OCI-LY3 (cell line): ENCODE measurements at regions not wholly inside any gene's neighbourhood (a gene's known extent, or its start where the extent isn't known, plus 50 kb on each side); places are given as distances from the start of the nearest gene placed in this dataset.

ENCODE experiments used
- H2AFZ ChIP-seq: fragments of 200-600, 300-600 bp; shearing (Covaris generic); 2 replicates; pipeline ENCODE4 v1.6.0; 2014; ENCODE audit warnings: antibody characterized with exemption, low read depth, low read length
- H3K27ac ChIP-seq: fragments of 200-600, 300-600 bp; sonication (generic); 2 replicates; pipeline ENCODE4 v1.5.1; 2014; ENCODE audit warnings: mild to moderate bottlenecking, low read length, moderate library complexity, mixed read lengths
- H3K27me3 ChIP-seq: fragments of 200-600, 300-600 bp; sonication (generic); 2 replicates; pipeline ENCODE4 v1.6.1; 2014; ENCODE audit warnings: low read depth, low read length, mixed read lengths
- H3K36me3 ChIP-seq: fragments of 200-600, 300-600 bp; sonication (generic); replicated peaks from 2 replicates; pipeline ENCODE3; 2014; ENCODE audit warnings: low read depth, low read length, mixed read lengths
- H3K4me1 ChIP-seq: fragments of 300-600, 200-600 bp; sonication (generic); 2 replicates; pipeline ENCODE4 v1.6.1; 2014; ENCODE audit warnings: low read length, mixed read lengths
- H3K4me2 ChIP-seq: fragments of 200-600, 300-600 bp; sonication (generic); 2 replicates; pipeline ENCODE4 v1.6.1; 2014; ENCODE audit warnings: low read length, mixed read lengths
- H3K4me3 ChIP-seq: fragments of 300-600, 200-600 bp; sonication (generic); 2 replicates; pipeline ENCODE4 v1.5.1; 2014; ENCODE audit warnings: antibody characterized with exemption, mild to moderate bottlenecking, low read length, moderate library complexity
- H3K79me2 ChIP-seq: fragments of 300-600, 200-600 bp; shearing (Covaris generic); 2 replicates; pipeline ENCODE4 v1.6.1; 2014; ENCODE audit warnings: mild to moderate bottlenecking, low read length, mixed read lengths
- H3K9ac ChIP-seq: fragments of 300-600, 200-600 bp; shearing (Covaris generic); 2 replicates; pipeline ENCODE4 v1.6.0; 2014; ENCODE audit warnings: mild to moderate bottlenecking, low read length, moderate library complexity
- H3K9me3 ChIP-seq: fragments of 200-600, 300-600 bp; shearing (Covaris generic); 2 replicates; pipeline ENCODE4 v1.6.1; 2014; ENCODE audit warnings: low read length, mixed read lengths; ENCODE audit not compliant: insufficient read depth
- H4K20me1 ChIP-seq: fragments of 200-600, 300-600 bp; sonication (generic); 2 replicates; pipeline ENCODE4 v1.6.1; 2016; ENCODE audit warnings: low read length, mixed read lengths; ENCODE audit not compliant: insufficient read depth
- EZH2phosphoT487 ChIP-seq: fragments of 200-600 bp; shearing (Covaris generic); IDR thresholded peaks from 2 replicates; pipeline ENCODE4 v1.6.1; 2018; ENCODE audit warnings: antibody characterized with exemption, mixed run types, low read depth
- TF ChIP-seq, protein P1 (sequence below): fragments of 200-600, 300-600 bp; sonication (generic); IDR thresholded peaks from 2 replicates; pipeline ENCODE4 v1.5.1; 2014; ENCODE audit warnings: antibody characterized with exemption, low read length, low read depth

DNA sequence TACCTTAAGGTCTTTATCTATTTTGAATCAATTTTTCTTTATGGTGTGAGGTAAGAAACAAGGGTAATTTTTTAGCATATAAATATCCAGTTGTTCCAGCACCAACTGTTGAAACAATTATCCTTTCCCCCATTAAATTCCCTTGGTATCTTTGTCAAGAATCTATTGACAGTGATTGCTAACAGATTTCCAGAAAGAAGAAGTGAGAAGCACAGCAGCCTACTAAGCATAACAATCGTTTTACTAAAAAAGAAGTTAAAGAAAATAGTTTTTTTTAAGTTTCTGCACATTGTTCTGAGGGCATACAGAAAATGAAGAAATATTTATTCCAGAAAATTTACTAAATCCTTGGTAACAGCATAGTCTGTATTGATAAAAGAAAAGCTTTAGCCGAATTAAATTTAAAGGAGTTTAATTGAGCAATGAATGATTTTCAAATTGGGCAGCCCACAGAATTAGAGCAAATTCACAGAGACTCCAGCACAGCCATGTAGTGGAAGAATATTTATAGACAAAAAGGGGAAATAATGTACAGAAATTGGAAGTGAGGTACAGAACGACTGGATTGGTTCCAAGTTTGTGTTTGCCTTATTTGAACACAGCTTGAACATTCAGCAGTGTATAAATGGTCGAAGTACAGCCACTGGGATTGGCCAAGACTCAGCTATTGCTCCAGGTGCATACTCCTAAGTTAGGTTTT lies 97.9 kb upstream of the UST start:
- Histone ChIP-seq H3K4me1 (no peaks in the 10 kb centered on the region), H3K36me3 (no peaks in the 10 kb centered on the region), H4K20me1 (no peaks in the 10 kb centered on the region), H3K79me2 (no peaks in the 10 kb centered on the region), H2AFZ (no peak overlapping the region), H3K27ac (no peak overlapping the region), H3K9me3 (peaks cover 7% of the 10 kb centered on the region; the same call in 1 of the 2 replicates), H3K9ac (no peak overlapping the region), H3K27me3 (no peaks in the 10 kb centered on the region), H3K4me3 (no peak overlapping the region), H3K4me2 (no peak overlapping the region)
- no peak for TF ChIP-seq EZH2phosphoT487
- TF ChIP-seq, protein P1, sequence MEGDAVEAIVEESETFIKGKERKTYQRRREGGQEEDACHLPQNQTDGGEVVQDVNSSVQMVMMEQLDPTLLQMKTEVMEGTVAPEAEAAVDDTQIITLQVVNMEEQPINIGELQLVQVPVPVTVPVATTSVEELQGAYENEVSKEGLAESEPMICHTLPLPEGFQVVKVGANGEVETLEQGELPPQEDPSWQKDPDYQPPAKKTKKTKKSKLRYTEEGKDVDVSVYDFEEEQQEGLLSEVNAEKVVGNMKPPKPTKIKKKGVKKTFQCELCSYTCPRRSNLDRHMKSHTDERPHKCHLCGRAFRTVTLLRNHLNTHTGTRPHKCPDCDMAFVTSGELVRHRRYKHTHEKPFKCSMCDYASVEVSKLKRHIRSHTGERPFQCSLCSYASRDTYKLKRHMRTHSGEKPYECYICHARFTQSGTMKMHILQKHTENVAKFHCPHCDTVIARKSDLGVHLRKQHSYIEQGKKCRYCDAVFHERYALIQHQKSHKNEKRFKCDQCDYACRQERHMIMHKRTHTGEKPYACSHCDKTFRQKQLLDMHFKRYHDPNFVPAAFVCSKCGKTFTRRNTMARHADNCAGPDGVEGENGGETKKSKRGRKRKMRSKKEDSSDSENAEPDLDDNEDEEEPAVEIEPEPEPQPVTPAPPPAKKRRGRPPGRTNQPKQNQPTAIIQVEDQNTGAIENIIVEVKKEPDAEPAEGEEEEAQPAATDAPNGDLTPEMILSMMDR: no peak

DNA sequence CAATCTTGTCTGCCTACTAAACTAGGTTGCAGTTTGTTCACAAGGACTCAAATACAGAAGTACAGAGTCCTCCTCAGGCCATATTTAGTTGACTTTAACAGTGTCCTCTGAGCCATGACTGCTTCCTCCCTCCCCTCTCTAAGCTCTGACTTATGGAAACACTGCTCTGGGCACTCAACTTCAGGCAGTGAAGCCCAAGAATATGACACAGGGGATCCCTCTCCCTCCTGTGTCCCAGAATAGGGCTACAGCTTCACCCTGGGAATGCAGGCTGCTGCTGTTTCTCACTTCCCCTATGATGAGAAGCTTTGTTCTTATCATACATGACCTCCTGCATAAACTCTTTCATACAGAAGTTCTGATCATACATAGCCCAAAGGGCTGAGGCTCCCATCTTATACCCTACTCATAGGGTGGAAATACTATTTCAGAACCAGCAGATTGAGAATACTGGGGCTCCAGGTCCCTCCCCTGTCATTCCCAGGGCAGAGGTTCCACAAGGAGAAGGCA lies 97.3 kb upstream of the UST start:
- Histone ChIP-seq H3K9ac (no peak overlapping the region), H2AFZ (no peak overlapping the region), H3K27me3 (no peaks in the 10 kb centered on the region), H4K20me1 (no peaks in the 10 kb centered on the region), H3K4me3 (no peak overlapping the region), H3K4me1 (no peaks in the 10 kb centered on the region), H3K27ac (no peak overlapping the region), H3K4me2 (no peak overlapping the region), H3K36me3 (no peaks in the 10 kb centered on the region), H3K9me3 (peaks cover 10% of the 10 kb centered on the region; the same call in 1 of the 2 replicates), H3K79me2 (no peaks in the 10 kb centered on the region)
- TF ChIP-seq EZH2phosphoT487: no peak
- TF ChIP-seq, protein P1: no peak

DNA sequence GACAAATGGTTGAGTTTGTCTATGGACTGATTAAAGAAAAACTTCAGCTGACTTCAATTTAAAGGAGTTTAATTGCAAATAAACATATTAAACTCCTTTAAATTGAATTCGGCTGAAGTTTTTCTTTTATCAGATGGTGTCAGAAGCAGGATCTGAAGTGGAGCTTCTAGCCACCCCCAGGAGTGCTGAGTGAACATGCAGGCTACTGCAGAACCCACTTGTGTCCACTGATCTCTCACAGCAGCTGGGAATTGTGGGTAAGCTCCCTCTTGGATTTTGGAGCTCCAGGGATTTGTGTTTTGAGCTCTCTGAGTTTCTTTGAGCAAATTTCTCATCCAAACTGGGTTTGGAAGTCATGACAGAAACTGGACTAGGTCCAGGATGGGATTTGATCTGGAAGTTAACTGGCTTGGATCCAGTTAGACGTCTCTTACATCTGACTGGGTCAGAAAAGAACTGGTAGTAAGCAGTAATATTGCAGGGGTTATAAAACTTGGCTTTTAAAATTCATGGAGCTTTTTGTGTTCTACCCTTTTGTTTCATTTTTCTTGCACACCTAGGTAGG lies 95.8 kb upstream of the UST start:
- TF ChIP-seq, protein P1: no peak
- no peaks in the 10 kb centered on the region for H3K36me3 ChIP-seq
- H3K4me3 ChIP-seq: no peak overlapping the region
- no peaks in the 10 kb centered on the region for H3K27me3 ChIP-seq
- H3K9me3 ChIP-seq: peaks cover 10% of the 10 kb centered on the region; the same call in 1 of the 2 replicates
- H3K27ac ChIP-seq: no peak overlapping the region
- H3K4me1 ChIP-seq: no peaks in the 10 kb centered on the region
- no peak overlapping the region for H3K4me2 ChIP-seq
- H4K20me1 ChIP-seq: no peaks in the 10 kb centered on the region
- no peak overlapping the region for H2AFZ ChIP-seq
- no peak overlapping the region for H3K9ac ChIP-seq
- no peaks in the 10 kb centered on the region for H3K79me2 ChIP-seq

DNA sequence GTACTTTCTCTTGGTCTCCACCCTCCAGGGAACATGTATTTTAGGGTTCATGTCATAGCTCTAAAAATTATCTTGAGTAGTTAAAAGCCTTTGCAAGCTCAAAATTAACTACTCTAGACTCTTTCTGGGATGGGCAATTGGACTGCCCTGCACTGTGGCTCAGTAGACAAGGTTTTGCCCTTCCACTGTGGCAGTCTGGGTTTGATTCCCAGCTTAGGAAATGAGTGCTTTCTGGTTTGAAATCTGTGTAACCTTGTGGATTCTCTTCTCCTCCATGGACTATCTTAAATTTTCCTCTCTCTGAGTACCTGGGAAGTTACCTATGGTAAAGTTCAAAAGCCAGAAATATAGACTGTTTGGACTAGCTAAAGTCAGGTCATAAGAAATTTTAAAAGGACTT lies 94.6 kb upstream of the UST start:
- H3K9me3 ChIP-seq: peaks cover 10% of the 10 kb centered on the region; the same call in 1 of the 2 replicates
- H3K79me2 ChIP-seq: no peaks in the 10 kb centered on the region
- H3K9ac ChIP-seq: no peak overlapping the region
- no peak overlapping the region for H3K4me3 ChIP-seq
- peaks cover 6% of the 10 kb centered on the region for H3K4me1 ChIP-seq
- H3K27me3 ChIP-seq: no peaks in the 10 kb centered on the region
- no peak overlapping the region for H3K27ac ChIP-seq
- no peaks in the 10 kb centered on the region for H4K20me1 ChIP-seq
- H2AFZ ChIP-seq: no peak overlapping the region
- no peak overlapping the region for H3K4me2 ChIP-seq
- H3K36me3 ChIP-seq: peaks cover 3% of the 10 kb centered on the region
- TF ChIP-seq, protein P1: no peak
- no peak for TF ChIP-seq EZH2phosphoT487
